Esophagus squamous epithelium (tissue), 4 donors: ENCODE measurements at regions not wholly inside any gene's neighbourhood (a gene's known extent, or its start where the extent isn't known, plus 50 kb on each side); places are given as distances from the start of the nearest gene placed in this dataset.

Experiments used
- POLR2A ChIP-seq, 4 donors: fragments of 450-650 bp; IDR thresholded peaks; one replicate each; pipeline ENCODE4 v1.6.1; 2017; ENCODE audit warnings: antibody characterized with exemption in 4 of 4, mild to moderate bottlenecking in 4 of 4, moderate library complexity in 3 of 4
- TF ChIP-seq, protein P1 (sequence below), 6 experiments: fragments of 450-650 bp in 4 of 6; fragments of 200-600 bp in 2 of 6; sonication (generic) in 2 of 6; IDR thresholded peaks; one replicate each; pipeline ENCODE4 v1.5.1; 2016 to 2019; ENCODE audit warnings: antibody characterized with exemption in 6 of 6, mild to moderate bottlenecking in 4 of 6, moderate library complexity in 4 of 6

GRCh38 chr4:53813998-53814397 is 222.7 kb upstream of the LNX1 start:
- TF ChIP-seq, protein P1, sequence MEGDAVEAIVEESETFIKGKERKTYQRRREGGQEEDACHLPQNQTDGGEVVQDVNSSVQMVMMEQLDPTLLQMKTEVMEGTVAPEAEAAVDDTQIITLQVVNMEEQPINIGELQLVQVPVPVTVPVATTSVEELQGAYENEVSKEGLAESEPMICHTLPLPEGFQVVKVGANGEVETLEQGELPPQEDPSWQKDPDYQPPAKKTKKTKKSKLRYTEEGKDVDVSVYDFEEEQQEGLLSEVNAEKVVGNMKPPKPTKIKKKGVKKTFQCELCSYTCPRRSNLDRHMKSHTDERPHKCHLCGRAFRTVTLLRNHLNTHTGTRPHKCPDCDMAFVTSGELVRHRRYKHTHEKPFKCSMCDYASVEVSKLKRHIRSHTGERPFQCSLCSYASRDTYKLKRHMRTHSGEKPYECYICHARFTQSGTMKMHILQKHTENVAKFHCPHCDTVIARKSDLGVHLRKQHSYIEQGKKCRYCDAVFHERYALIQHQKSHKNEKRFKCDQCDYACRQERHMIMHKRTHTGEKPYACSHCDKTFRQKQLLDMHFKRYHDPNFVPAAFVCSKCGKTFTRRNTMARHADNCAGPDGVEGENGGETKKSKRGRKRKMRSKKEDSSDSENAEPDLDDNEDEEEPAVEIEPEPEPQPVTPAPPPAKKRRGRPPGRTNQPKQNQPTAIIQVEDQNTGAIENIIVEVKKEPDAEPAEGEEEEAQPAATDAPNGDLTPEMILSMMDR (IDR thresholded peaks at IDR 0.05): no peak
- TF ChIP-seq POLR2A (IDR thresholded peaks at IDR 0.05): no peak
